ENCODE measurements at regions not wholly inside any gene's neighbourhood (a gene's known extent, or its start where the extent isn't known, plus 50 kb on each side); places are given as distances from the start of the nearest gene placed in this dataset.
A peak's percentile ranks its signal among the peaks of the same experiment; 100 is the strongest.
"Not testable (repeated sequence)": the region's sequence is repeated elsewhere in the genome, so short reads cannot be mapped to it uniquely, and the experiment has no call there.

DNA sequence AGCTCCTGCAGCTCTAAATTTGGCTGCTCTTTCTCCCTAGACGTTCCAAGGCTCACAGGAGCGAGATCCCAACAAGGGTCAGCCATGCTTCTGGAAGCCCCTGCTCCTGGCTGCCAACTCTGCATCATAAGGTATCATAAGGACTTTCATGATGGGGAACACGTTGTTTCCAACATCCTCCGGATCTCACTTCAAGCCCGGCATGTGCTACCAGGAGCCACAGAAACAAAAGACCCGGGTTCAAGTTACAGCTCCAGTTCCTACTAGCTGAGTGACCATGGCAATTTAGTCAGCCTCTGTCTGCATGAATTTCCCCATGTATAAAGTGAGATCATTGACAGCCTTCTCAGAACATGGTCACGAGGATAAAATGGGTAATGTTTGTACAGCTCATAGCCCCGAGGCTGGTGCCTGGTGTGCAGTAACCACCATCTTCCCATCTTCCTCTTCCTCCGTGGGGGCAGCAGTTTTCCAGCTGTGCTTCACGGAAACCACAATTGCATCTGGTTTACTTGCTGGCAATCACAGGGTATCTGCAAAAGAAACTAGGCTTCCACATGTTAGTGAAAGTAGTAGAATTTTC, 209.0 kb upstream of the ECI2 start:
- intact Hi-C loops (cut with DNase I) = no loop called here
- DNase-seq = no peak

DNA sequence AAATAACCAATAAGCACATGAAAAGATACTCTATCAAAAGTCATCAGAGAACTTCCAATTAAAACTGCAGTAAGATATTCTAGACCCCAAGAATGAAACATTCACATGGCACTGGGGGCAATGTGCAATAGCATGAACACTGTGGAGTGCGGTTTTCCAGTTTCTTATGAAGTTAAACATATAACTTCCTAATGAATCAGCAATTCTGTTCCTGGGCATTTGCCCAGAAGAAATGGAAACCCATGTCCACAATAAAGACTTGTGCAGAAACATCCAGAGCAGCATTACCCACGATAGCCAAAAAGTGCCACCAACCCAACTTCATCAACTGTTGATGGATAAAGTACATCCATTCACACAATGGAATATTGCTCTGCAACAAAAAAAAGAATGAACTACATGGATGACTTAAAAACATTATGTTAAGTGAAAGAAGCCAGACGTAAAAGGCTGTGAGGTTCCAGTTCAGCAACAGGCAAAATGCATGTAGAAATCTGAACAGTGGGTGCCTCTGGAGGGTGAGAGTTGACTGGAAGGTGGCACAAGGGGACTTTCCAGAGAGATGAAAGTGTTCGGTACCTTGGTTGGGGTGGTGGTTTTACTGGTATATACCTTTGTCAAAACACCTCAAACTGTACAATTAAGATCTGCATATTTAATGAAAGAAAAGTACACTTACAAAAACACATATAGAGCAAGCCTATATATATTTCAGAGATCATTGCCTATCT, 207.2 kb upstream of the ECI2 start:
- DNase-seq = no peak
- intact Hi-C loops (cut with DNase I) = no loop called here

DNA sequence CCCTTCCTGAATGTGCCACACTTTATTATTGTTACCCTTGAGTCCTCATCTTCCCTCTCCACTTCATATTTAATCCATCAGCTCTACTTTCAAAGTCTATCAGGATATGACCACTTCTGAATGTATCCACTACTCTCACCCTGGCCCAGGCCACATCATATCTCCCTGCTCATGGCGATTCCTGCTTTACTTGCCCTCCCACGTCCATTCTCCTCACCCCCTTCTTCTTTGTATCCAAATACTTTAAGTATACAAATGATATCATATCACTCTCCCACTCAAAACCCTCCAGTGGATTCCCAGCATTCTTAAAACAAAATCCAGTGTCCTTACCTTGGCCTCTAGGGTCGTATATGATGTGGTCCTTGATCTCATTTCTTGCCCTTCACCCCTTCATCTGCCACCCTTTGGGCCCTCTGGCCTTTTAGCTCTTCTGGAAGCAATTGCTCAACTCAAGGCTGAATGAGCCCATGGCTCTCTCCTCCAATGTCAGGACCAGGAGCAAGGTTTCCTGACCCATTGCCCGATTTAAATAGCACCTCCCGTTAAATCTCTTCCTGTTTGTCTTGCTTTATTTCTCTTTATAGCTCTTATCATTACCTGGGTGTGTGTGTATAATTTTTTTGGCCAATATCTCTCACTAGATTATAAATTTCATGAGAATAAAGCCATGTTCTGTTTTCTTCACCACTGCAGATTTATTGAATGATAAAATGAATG, 205.9 kb upstream of the ECI2 start:
- intact Hi-C loops (cut with DNase I) = no loop called here
- no peak for DNase-seq

DNA sequence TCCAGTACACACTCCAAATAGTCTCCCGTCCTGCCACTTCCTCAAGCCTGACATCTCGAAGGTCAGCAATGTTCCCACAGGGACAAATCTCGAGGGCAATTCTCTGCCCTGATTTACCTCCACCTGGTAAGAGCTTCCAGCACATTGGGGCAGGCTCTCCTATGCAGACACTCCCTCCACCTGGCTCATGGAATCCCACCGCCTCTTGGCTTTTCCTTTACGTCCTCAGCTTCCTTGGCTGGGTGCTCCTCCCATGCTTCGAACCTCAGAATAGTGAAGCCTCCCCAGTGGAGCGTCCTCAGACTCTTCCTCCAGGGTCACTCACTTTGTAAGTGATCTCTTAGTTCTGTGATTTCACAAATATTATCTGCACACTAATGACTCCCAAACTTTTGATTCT, 205.2 kb upstream of the ECI2 start:
- intact Hi-C loops (cut with DNase I) = no loop called here
- DNase-seq = no peak

DNA sequence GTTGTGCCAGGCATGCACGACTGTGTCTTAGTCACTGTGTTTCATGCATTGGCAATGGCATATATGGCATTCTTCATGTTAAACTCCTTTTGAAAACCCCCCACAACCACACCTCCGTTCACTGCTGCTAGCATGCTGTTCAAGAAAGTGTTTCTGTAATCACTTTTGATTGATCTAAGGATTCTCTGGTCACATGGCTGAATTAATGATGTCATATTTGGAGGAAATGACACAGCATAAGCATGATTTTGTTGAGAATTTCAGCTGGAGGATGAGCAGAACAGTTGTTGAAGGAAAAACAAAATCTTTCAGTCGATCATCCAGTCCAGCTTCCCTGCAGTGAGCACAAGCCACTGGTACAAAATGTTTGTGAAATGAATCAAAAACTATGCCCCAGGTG, 203.5 kb upstream of the ECI2 start:
- DNase-seq = no peak
- intact Hi-C loops (cut with DNase I) = no loop called here

DNA sequence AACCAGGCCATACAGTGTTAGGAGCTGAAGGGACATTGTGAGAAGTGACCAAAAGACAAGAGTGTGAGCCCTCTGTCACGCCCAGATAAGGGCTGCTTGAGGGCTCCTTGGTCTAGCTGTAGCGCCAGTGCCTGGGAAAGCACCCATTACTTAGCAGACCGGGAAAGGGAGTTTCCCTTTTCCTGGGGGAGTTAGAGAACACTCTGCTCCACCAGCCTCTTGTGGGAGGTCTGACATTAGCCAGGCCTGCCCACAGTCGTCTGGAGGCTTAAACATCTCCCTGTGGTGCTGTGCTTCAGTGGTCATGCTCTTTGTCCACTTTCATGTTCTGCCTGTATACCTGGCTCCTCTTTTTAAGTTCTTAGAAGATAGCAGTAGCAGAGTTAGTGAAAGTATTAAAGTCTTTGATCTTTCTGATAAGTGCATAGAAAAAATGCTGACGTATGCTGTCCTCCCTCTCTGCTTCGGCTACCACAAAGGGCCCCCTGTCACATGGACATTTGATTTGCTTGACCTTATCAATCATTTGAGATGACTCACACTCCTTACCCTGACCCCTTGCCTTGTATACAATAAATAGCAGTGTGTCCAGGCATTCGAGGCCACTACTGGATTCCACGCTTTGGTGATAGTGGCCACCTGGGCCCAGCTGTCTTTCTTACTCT, 201.5 kb upstream of the ECI2 start:
- DNase-seq = no peak
- intact Hi-C loops (cut with DNase I) = no loop called here

DNA sequence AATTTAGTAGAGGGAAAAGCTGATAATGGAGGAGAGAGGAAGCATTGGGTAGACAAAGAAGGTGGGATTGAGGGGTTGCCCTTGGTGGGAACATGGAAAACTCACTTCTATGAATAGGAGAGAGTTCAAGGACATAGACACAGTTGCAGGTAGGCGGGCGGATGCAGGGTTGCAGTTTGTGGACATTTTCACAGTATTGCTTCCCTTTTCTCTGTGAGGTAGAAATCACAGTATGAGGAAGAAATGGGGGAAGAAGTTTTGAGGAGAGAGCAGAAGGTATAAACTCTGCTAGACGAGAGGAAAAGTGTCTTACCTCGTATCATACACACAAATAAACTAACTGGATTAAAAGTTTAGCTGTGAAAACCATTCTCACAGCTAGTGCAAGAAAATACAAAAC, 200.7 kb upstream of the ECI2 start:
- intact Hi-C loops (cut with DNase I) = no loop called here
- no peak for DNase-seq

DNA sequence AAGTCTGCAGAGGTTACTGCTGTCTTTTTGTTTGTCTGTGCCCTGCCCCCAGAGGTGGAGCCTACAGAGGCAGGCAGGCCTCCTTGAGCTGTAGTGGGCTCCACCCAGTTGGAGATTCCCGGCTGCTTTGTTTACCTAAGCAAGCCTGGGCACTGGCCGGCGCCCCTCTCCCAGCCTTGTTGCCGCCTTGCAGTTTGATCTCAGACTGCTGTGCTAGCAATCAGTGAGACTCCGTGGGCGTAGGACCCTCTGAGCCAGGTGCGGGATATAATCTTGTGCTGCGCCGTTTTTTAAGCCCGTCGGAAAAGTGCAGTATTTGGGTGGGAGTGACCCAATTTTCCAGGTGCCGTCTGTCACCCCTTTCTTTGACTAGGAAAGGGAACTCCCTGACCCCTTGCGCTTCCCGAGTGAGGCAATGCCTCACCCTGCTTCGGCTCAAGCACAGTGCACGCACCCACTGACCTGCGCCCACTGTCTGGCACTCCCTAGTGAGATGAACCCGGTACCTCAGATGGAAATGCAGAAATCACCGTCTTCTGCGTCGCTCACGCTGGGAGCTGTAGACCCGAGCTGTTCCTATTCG, 198.9 kb upstream of the ECI2 start:
- intact Hi-C loops (cut with DNase I); DNase-seq: not testable (repeated sequence)

DNA sequence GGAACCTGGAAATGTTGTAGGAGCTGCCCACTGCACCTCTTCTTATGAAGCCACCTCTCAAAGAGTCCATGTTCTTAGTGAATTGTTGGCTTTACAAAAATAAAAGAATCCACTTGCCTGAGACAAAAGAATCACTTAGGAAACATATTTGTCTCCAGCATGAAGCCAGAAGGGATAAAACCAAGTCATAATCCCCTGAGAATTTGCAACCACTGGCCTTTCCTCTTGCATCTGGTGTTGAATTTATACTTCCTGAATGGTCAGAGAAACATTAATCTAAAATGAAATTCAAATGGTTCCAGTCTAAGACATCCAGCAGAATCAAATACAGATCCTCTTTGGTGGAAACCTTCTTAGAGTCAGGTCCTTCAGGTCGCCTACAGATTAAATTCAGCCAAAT, 192.5 kb upstream of the ECI2 start:
- no peak for DNase-seq
- intact Hi-C loops (cut with DNase I) = no loop called here

DNA sequence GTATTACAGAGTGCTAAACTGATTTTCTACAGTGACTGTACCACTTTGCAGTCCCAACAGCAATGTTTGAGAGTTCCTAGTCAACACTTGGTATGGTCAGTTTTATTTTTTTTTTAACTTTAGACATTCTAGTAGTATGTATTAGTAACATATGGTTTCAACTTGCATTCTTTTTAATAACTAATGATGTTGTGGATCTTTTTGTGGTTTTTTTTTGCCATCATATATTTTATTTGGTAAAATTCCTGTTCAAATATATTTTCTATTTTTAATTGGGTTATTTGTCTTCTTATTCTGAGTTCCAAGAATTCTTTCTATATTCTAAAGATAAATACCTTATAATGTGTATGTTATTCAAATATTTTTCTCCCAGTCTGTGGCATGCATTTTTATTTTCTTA, 189.4 kb upstream of the ECI2 start:
- intact Hi-C loops (cut with DNase I) = no loop called here

DNA sequence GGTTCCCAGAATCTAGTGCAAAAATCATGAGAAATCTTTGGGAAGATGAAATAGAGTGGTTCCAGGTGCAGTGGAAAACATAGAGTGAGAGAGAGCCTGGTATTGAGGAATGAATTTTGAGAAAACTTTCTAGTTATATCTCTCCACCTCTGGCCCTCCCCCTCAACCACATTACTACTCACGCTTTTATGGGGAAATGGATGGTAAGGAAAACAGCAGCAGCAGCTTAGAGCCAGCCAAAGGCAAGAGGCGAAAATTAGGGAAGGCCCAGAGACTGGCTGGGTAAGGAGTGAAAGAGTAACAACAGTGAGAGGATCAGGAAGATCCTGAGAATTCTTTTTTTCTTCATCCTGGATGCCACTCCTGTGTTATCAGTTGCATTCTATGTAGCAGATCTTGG, 187.9 kb upstream of the ECI2 start:
- intact Hi-C loops (cut with DNase I) = no loop called here
- DNase-seq = no peak

More for the DNA sequence above, 189.4 kb upstream of the ECI2 start:
- DNase-seq = no peak

DNA sequence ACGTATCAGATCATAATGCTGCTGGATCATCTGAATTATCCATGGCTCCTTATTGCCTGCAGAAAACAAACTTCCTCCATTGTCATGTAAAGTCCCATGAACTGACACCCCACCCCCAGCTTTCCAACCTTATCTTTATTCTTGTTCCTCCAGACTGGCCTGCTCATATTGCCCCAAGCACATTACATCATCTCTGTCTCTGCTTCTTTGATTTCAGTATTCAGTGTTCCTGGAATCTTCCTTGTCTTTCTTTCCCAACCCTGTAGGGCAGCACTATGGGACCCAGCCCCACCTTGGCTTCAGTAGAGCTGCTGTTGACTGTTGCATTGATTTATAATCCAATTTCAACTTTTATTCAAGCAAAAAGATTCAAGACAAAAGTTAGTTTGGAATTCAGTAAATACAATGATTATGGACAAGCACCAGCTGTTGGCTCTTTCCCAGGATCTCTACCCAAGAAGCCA, 187.5 kb upstream of the ECI2 start:
- intact Hi-C loops (cut with DNase I) = no loop called here
- no peak for DNase-seq

DNA sequence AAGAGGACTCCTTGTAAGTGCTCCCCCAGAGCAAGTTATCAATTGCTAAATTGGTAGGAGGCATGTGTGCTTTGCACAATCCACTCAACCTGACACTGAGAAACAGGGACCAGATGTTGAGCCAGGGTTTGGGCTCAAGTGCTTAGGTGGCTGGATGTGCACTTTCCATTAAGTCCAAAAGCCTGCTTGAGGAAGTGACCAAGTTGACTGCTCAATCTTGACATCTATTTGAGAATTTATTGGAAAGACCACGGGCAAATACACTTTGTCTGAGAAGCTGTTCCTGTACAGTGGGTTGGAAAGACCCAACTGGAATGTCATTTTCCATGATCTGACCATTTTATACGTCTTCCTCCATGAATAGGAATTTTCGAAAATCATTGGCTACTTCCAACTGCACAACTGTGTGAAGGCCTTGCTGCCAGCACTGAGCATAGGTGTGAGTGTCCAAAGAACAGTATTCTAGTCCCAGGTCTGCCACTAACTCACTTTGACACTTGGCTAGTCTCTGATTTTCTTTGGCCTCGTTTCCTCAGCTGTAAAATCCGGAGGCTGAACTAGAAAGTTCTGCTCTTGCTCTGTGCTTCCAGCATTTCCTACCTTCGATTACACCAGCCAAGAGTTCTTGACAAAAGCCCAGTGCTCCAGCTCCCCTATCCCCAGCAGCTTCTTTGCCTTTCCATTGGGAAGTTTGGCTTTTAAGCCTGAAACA, 186.9 kb upstream of the ECI2 start:
- intact Hi-C loops (cut with DNase I) = no loop called here
- DNase-seq = no peak

DNA sequence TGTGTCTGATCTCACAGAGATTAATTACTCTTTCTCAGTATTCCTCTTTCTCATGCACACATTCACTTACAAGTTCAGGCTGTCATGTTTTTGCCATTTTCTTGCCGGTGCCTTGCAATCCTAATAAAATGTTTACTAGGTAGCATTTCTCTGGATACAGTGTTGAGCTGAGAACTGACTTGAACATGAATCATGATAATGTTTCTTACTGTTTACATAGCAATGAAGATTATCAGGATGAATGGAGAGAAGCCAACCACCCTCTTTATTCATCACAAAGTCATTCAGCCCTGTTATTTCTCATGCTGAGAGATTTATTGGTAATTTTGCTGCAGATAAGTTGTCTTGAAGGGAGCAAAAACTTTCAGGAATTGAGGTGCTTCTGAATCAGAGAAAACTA, 185.5 kb upstream of the ECI2 start:
- no peak for DNase-seq
- intact Hi-C loops (cut with DNase I) = no loop called here

DNA sequence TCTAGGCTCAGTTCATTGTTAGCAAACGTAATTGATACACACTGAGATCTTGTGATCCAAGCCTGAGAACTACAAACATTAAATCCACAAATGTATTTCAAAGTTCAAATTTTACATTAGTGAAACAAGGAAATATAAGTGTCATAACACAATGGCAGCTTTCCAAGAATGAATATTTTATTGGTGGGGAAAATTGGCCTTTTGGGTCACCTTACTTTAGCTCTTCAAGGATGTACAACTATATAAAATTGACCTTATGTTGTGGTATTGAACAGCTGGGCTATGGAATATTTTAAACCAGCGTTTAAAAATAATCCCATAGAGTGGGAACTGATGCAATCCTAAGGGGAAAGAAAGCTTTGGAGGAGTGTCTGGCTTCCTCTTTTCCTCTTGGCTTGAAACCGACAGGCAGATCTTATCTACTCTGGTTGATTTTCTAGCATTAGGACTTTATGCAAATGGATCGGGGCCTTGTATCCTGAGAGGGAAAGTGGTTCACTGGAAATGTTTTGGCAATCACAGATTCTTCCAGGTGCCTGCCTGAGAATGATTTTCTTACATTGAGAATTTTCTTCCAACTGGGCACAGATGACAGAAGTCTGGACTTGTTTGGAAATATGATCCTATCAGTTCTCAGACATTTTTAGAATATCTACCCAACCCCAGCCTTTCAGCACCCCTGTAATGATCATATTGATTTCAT, 184.8 kb upstream of the ECI2 start:
- intact Hi-C loops (cut with DNase I) = no loop called here
- DNase-seq = no peak

DNA sequence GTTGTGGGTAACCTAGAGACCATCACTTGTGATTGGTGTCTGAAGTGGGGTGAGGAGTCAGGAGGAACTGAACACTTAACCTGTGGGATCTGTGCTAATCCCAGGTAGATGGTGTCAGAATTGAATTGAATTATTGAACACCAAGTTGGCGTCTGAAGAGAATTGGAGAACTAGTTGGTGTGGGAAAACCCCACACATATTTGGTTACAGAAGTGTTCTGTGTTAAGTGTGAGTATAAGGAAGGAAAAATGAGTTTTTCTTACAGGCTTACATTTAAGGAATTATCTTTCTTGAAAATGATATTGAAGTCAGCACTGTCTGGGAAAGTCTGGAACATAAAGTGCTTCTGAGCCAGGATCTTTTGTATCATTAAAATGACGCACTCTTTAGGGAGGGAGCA, 182.9 kb upstream of the ECI2 start:
- intact Hi-C loops (cut with DNase I) = no loop called here
- DNase-seq = no peak

DNA sequence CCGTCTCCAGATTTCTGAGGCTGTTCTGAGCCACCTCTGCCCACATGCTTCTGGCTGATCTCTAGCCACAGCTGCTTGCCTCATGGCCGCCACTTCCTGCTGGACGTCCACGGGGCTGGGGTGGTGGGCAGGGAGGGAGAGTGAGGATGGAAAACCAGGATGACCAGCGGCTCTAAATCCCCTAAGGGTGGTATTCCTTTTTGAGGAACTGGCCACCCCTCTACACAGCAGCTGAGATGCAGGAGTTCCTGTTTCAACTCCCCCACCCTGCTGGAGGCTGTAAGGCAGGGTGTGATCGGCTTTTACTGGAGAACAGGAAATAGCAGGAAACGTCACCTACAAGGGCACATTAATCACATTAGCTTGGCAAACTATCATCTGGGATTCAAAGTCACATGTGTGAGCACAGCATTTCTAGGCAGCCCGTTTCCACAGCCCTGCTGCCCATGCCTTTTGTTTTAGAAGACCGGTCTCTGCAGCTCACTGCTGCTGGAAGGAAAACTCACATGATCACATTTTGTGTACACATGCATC, 181.6 kb upstream of the ECI2 start:
- DNase-seq = peak in 8 of 42 donors; percentile 4 to 43 (median 14)

DNA sequence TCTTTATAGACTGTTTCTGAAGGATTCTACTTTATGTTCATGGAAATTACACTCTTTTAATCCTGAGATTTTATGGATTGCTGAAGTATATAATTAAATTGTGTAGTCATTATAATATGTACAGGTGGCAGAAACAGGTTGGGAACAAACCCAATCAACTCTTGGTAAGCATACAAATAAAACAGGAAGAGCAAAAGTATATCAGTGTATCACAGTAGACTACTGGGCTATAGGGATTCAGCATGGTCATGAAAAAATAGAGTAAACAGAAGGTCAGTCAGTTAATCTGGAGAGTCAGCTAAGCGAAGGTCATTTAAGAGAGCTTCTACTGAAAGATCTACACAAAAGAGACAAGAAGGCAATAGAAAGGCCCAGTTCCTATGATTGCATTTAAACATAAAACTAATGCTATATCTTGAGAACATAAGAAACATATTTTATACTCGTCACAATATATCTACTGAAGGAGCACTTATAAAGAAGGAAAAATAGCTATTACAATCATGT, 178.9 kb upstream of the ECI2 start:
- no peak for DNase-seq
- intact Hi-C loops (cut with DNase I) = no loop called here

More for the DNA sequence above, 181.6 kb upstream of the ECI2 start:
- intact Hi-C loops (cut with DNase I) = no loop called here
